Neural cell (in vitro differentiated cells): ENCODE measurements at regions not wholly inside any gene's neighbourhood (a gene's known extent, or its start where the extent isn't known, plus 50 kb on each side); places are given as distances from the start of the nearest gene placed in this dataset.

Experiments used
- H2AFZ ChIP-seq: fragments of 200-600, 300-800 bp; sonication (generic), shearing (Covaris generic); 2 replicates; pipeline ENCODE4 v1.6.0; 2014; ENCODE audit warnings: low read depth, mild to moderate bottlenecking, antibody characterized with exemption, low read length, moderate library complexity
- H3F3A ChIP-seq: fragments of 200-600 bp; shearing (Covaris generic); 2 replicates; pipeline ENCODE4 v1.6.1; 2016; ENCODE audit warnings: mild to moderate bottlenecking, moderate library complexity, mixed read lengths, antibody characterized with exemption, low read length; ENCODE audit not compliant: insufficient read depth, poor library complexity, severe bottlenecking
- H3K27ac ChIP-seq: fragments of 200-600, 300-800 bp; sonication (generic), shearing (Covaris generic); 2 replicates; pipeline ENCODE4 v1.5.1; 2014; ENCODE audit warnings: mild to moderate bottlenecking, low read length, moderate library complexity
- H3K27me3 ChIP-seq: fragments of 300-800, 200-600 bp; sonication (generic), shearing (Covaris generic); 2 replicates; pipeline ENCODE4 v1.6.0; 2014; ENCODE audit warnings: mild to moderate bottlenecking, low read depth, low read length, moderate library complexity; ENCODE audit not compliant: insufficient read depth
- H3K36me3 ChIP-seq: fragments of 300-800, 200-600 bp; sonication (generic), shearing (Covaris generic); 2 replicates; pipeline ENCODE4 v1.5.1; 2014; ENCODE audit warnings: mild to moderate bottlenecking, antibody characterized with exemption, low read length, moderate library complexity; ENCODE audit not compliant: insufficient read depth
- H3K4me2 ChIP-seq: fragments of 300-800, 200-600 bp; sonication (generic), shearing (Covaris generic); 2 replicates; pipeline ENCODE4 v1.6.0; 2014; ENCODE audit warnings: mild to moderate bottlenecking, low read length
- H3K4me3 ChIP-seq: fragments of 300-800, 200-600 bp; sonication (generic), shearing (Covaris generic); 2 replicates; pipeline ENCODE4 v1.5.1; 2014; ENCODE audit warnings: mild to moderate bottlenecking, low read length, moderate library complexity
- H3K79me2 ChIP-seq: fragments of 200-600 bp; shearing (Covaris generic); replicated peaks from 2 replicates; pipeline ENCODE4 v1.6.0; 2014; ENCODE audit warnings: mild to moderate bottlenecking, low read length, moderate library complexity; ENCODE audit not compliant: insufficient read depth
- H3K9ac ChIP-seq: fragments of 300-800, 200-600 bp; sonication (generic), shearing (Covaris generic); 2 replicates; pipeline ENCODE4 v1.6.1; 2016; ENCODE audit warnings: mild to moderate bottlenecking, low read length, mixed read lengths
- H3K9me2 ChIP-seq: fragments of 200-600 bp; shearing (Covaris generic); 2 replicates; pipeline ENCODE4 v1.6.1; 2016; ENCODE audit warnings: mild to moderate bottlenecking, low read length, mixed read lengths; ENCODE audit not compliant: insufficient read depth
- H3K9me3 ChIP-seq: fragments of 200-600, 300-800 bp; sonication (generic), shearing (Covaris generic); 2 replicates; pipeline ENCODE4 v1.6.1; 2016; ENCODE audit warnings: mild to moderate bottlenecking, mixed run types, low read length, moderate library complexity, mixed read lengths
- H4K20me1 ChIP-seq: fragments of 200-600 bp; shearing (Covaris generic); 2 replicates; pipeline ENCODE4 v1.6.1; 2016; ENCODE audit warnings: mild to moderate bottlenecking, mixed run types; ENCODE audit not compliant: insufficient read depth
- CTCF ChIP-seq: fragments of 450-650 bp; IDR thresholded peaks from 2 replicates; pipeline ENCODE4 v1.5.1; 2014; ENCODE audit warnings: antibody characterized with exemption, mild to moderate bottlenecking, moderate library complexity; ENCODE audit not compliant: poor library complexity, severe bottlenecking
- EP300 ChIP-seq: fragments of 450-650 bp; conservative IDR thresholded peaks from 2 replicates; pipeline ENCODE4 v1.6.1; 2014; ENCODE audit warnings: antibody characterized with exemption, mild to moderate bottlenecking, moderate library complexity; ENCODE audit not compliant: poor library complexity, severe bottlenecking
- EZH2 ChIP-seq: fragments of 200-600, 300-800 bp; shearing (Covaris generic), sonication (generic); IDR thresholded peaks from 2 replicates; pipeline ENCODE4 v1.6.1; 2014; ENCODE audit warnings: antibody characterized with exemption, low read length, borderline replicate concordance, mild to moderate bottlenecking; ENCODE audit not compliant: insufficient read depth, poor library complexity, severe bottlenecking
- MXI1 ChIP-seq: fragments of 450-650 bp; conservative IDR thresholded peaks from 2 replicates; pipeline ENCODE4 v1.6.1; 2014; ENCODE audit warnings: antibody characterized with exemption, mild to moderate bottlenecking; ENCODE audit not compliant: poor library complexity, severe bottlenecking
- POLR2AphosphoS5 ChIP-seq: IDR thresholded peaks from 2 replicates; pipeline ENCODE4 v1.6.1; 2012
- RAD21 ChIP-seq: fragments of 450-650 bp; conservative IDR thresholded peaks from 2 replicates; pipeline ENCODE4 v1.6.1; 2014; ENCODE audit warnings: antibody characterized with exemption, mild to moderate bottlenecking, moderate library complexity
- REST ChIP-seq: IDR thresholded peaks from 2 replicates; pipeline ENCODE4 v1.6.1; 2012; ENCODE audit warnings: borderline replicate concordance
- SMC3 ChIP-seq: fragments of 450-650 bp; conservative IDR thresholded peaks from 2 replicates; pipeline ENCODE4 v1.6.1; 2014; ENCODE audit warnings: antibody characterized with exemption, mild to moderate bottlenecking, moderate library complexity; ENCODE audit not compliant: poor library complexity
- TAF1 ChIP-seq: IDR thresholded peaks from 2 replicates; pipeline ENCODE4 v1.6.1; 2012; ENCODE audit warnings: low read depth

DNA sequence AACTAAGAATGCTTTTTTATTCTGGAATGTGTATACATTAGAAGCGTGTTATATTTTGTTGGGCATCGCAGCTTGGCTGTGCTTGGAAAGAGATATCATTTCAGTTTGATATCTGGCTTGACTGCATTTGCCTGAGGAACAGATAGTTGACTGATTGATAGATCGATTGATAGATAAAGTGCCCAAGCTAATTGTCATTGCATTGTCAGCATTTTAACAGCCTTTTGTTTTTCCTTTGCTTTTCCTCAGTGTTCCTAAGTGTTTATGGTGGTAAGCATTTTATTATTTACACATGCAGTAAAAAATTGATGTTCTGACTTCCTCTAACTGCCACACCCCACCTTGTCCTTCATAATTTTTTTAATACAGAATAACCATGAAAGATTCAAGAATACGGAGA, 180.9 kb upstream of the GRIK2 start:
- Histone ChIP-seq H3K27me3 (no peaks in the 10 kb centered on the region), H4K20me1 (no peaks in the 10 kb centered on the region), H3K4me3 (no peak overlapping the region), H2AFZ (no peak overlapping the region), H3K36me3 (no peaks in the 10 kb centered on the region), H3K9ac (no peak overlapping the region), H3F3A (no peaks in the 10 kb centered on the region), H3K9me3 (no peaks in the 10 kb centered on the region), H3K9me2 (no peaks in the 10 kb centered on the region), H3K79me2 (no peaks in the 10 kb centered on the region), H3K4me2 (no peak overlapping the region), H3K27ac (no peak overlapping the region)
- no peak for TF ChIP-seq RAD21
- TF ChIP-seq TAF1 = no peak
- TF ChIP-seq MXI1 = no peak
- TF ChIP-seq POLR2AphosphoS5 = no peak
- peak; percentile 57 for TF ChIP-seq EP300

DNA sequence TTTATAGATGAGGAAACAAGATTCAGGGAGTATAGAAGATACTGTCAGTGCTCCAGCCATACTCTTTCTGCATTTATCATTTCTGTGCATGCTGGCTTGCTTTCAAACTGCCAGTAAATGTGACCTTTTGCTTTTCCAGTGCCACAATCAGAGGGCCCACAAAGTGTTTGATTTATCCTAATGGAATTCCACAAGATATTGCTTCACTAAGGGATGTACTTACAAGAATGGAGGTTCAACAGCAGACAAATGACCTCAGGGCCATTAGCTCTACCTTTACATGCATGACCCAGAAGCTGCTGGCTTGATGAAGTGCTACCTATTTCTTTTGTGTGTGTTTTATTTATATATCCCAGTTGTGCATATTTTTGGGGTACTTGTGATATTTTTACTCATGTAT, 171.5 kb upstream of the GRIK2 start:
- Histone ChIP-seq H3K36me3 (no peaks in the 10 kb centered on the region), H3K27me3 (no peaks in the 10 kb centered on the region), H3K27ac (no peak overlapping the region), H4K20me1 (no peaks in the 10 kb centered on the region), H2AFZ (no peak overlapping the region), H3K9me2 (no peaks in the 10 kb centered on the region), H3F3A (no peaks in the 10 kb centered on the region), H3K9me3 (no peaks in the 10 kb centered on the region), H3K4me3 (no peak overlapping the region), H3K4me2 (no peak overlapping the region), H3K79me2 (no peaks in the 10 kb centered on the region), H3K9ac (no peak overlapping the region)
- no peak for TF ChIP-seq TAF1
- TF ChIP-seq CTCF = no peak
- no peak for TF ChIP-seq REST
- no peak for TF ChIP-seq EZH2
- no peak for TF ChIP-seq SMC3
- no peak for TF ChIP-seq RAD21
- no peak for TF ChIP-seq POLR2AphosphoS5
- no peak for TF ChIP-seq EP300
- no peak for TF ChIP-seq MXI1

DNA sequence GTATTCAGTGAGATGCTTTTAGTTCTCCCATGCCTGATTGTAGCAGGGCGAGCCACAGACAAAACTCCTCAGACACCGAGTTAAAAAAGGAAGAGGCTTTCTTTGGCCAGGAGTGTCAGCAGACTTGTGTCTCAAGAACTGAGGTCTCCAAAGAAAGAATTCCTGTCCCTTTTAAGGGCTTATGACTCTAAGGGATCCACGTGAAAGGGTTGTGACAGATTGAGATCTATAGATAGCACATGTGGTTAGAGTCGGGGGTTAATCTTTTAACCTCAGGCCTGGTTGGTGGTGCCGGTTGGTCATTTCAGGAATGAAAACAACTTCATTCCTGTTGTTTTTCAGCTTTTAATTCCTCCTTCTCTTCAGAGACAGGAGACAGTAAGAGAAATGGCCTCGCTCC, 168.8 kb upstream of the GRIK2 start:
- H3K9ac ChIP-seq = no peak overlapping the region
- H3K4me3 ChIP-seq = no peak overlapping the region
- H3K9me3 ChIP-seq = no peaks in the 10 kb centered on the region
- no peaks in the 10 kb centered on the region for H3K9me2 ChIP-seq
- H2AFZ ChIP-seq = no peak overlapping the region
- H3F3A ChIP-seq = no peaks in the 10 kb centered on the region
- no peaks in the 10 kb centered on the region for H3K36me3 ChIP-seq
- H3K4me2 ChIP-seq = no peak overlapping the region
- H3K27ac ChIP-seq = no peak overlapping the region
- TF ChIP-seq EZH2 (no peak), EP300 (no peak), RAD21 (no peak), TAF1 (no peak), POLR2AphosphoS5 (no peak), REST (no peak), MXI1 (no peak), CTCF (no peak), SMC3 (no peak)
- H4K20me1 ChIP-seq = no peaks in the 10 kb centered on the region
- H3K79me2 ChIP-seq = no peaks in the 10 kb centered on the region
- H3K27me3 ChIP-seq = no peaks in the 10 kb centered on the region
